IMR-90 (cell line): ENCODE measurements at regions not wholly inside any gene's neighbourhood (a gene's known extent, or its start where the extent isn't known, plus 50 kb on each side); places are given as distances from the start of the nearest gene placed in this dataset.

ENCODE experiments used
- MAFK ChIP-seq: IDR thresholded peaks from 2 replicates; pipeline ENCODE4 v1.6.1; 2012; ENCODE audit warnings: low read depth, low read length, improper control_type of control experiment
- MXI1 ChIP-seq: IDR thresholded peaks from 2 replicates; pipeline ENCODE4 v1.6.1; 2012; ENCODE audit warnings: low read depth, mild to moderate bottlenecking, low read length, moderate library complexity, borderline replicate concordance
- POLR2A ChIP-seq: IDR thresholded peaks from 2 replicates; pipeline ENCODE4 v1.6.1; 2012; ENCODE audit warnings: mild to moderate bottlenecking, low read depth, low read length
- RAD21 ChIP-seq: IDR thresholded peaks from 2 replicates; pipeline ENCODE4 v1.6.1; 2012; ENCODE audit warnings: low read length, improper control_type of control experiment
- RCOR1 ChIP-seq: IDR thresholded peaks from 2 replicates; pipeline ENCODE4 v1.6.1; 2012; ENCODE audit warnings: mild to moderate bottlenecking, low read length, improper control_type of control experiment; ENCODE audit not compliant: insufficient replicate concordance
- RFX5 ChIP-seq: IDR thresholded peaks from 2 replicates; pipeline ENCODE4 v1.8.0; 2012; ENCODE audit warnings: low read depth, mild to moderate bottlenecking, low read length, moderate library complexity
- TF ChIP-seq, protein P1 (sequence below): fragments of 150-350 bp; IDR thresholded peaks from 2 replicates; pipeline ENCODE4 v1.6.1; 2017; ENCODE audit warnings: mild to moderate bottlenecking, antibody characterized with exemption, low read length, low read depth
- TF ChIP-seq, protein P2 (sequence below): conservative IDR thresholded peaks from 2 replicates; pipeline ENCODE4 v1.5.1; 2012; ENCODE audit warnings: mild to moderate bottlenecking, low read depth, low read length, improper control_type of control experiment
- TF ChIP-seq, protein P3 (sequence below): fragments of 150-350 bp; IDR thresholded peaks from 2 replicates; pipeline ENCODE4 v1.6.1; 2016; ENCODE audit warnings: low read depth, mild to moderate bottlenecking, low read length, moderate library complexity, borderline replicate concordance

DNA sequence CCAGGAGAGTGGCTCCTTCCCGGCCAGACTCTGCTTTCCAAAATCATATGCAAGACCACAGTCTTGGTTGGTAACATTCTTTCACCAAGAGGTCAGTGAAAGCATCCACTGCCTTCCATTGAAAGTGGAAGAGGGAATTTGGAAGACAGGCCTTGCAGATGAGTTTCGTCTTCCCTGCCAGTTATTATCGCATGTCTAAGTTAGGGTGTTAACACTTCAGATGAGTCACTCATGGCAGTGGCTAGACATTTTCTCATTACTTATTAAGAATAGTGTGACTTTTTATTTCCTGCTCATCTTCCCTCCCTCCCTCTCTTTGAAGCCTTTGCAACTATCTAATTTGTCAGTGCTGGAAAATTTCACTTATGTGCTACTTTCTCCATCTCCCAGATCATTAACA is 102.9 kb upstream of the EPB41L3 start:
- TF ChIP-seq, protein P1, sequence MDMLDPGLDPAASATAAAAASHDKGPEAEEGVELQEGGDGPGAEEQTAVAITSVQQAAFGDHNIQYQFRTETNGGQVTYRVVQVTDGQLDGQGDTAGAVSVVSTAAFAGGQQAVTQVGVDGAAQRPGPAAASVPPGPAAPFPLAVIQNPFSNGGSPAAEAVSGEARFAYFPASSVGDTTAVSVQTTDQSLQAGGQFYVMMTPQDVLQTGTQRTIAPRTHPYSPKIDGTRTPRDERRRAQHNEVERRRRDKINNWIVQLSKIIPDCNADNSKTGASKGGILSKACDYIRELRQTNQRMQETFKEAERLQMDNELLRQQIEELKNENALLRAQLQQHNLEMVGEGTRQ = no peak
- TF ChIP-seq, protein P2, sequence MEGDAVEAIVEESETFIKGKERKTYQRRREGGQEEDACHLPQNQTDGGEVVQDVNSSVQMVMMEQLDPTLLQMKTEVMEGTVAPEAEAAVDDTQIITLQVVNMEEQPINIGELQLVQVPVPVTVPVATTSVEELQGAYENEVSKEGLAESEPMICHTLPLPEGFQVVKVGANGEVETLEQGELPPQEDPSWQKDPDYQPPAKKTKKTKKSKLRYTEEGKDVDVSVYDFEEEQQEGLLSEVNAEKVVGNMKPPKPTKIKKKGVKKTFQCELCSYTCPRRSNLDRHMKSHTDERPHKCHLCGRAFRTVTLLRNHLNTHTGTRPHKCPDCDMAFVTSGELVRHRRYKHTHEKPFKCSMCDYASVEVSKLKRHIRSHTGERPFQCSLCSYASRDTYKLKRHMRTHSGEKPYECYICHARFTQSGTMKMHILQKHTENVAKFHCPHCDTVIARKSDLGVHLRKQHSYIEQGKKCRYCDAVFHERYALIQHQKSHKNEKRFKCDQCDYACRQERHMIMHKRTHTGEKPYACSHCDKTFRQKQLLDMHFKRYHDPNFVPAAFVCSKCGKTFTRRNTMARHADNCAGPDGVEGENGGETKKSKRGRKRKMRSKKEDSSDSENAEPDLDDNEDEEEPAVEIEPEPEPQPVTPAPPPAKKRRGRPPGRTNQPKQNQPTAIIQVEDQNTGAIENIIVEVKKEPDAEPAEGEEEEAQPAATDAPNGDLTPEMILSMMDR = no peak
- TF ChIP-seq RFX5 = no peak
- no peak for TF ChIP-seq MAFK
- no peak for TF ChIP-seq POLR2A
- no peak for TF ChIP-seq MXI1
- TF ChIP-seq RCOR1 = no peak
- TF ChIP-seq, protein P3, sequence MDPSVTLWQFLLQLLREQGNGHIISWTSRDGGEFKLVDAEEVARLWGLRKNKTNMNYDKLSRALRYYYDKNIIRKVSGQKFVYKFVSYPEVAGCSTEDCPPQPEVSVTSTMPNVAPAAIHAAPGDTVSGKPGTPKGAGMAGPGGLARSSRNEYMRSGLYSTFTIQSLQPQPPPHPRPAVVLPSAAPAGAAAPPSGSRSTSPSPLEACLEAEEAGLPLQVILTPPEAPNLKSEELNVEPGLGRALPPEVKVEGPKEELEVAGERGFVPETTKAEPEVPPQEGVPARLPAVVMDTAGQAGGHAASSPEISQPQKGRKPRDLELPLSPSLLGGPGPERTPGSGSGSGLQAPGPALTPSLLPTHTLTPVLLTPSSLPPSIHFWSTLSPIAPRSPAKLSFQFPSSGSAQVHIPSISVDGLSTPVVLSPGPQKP = no peak
- no peak for TF ChIP-seq RAD21
